DLD1 (cell line): ENCODE measurements at regions not wholly inside any gene's neighbourhood (a gene's known extent, or its start where the extent isn't known, plus 50 kb on each side); places are given as distances from the start of the nearest gene placed in this dataset.
"Not testable (repeated sequence)": the region's sequence is repeated elsewhere in the genome, so short reads cannot be mapped to it uniquely, and the experiment has no call there.

Experiments
- in situ Hi-C: cut with HindIII; loops from 2 replicates; pipeline ENCODE4 v1.10.0; 2017; ENCODE audit warnings: low sequenced_read_pairs

DNA sequence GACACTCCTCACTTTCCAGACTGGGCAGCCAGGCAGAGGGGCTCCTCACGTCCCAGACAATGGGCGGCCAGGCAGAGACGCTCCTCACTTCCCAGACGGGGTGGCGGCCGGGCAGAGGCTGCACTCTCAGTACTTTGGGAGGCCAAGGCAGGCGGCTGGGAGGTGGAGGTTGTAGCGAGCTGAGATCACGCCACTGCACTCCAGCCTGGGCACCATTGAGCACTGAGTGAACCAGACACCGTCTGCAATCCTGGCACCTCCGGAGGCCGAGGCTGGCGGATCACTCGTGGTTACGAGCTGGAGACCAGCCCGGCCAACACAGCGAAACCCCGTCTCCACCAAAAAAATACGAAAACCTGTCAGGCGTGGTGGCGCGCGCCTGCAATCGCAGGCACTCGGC, 134.1 kb upstream of the BOD1L1 start:
- in situ Hi-C loops, result not testable (repeated sequence)

GRCh38 chr4:13762130-13762529, 134.6 kb upstream of the BOD1L1 start:
- in situ Hi-C loops, result no loop called here

DNA sequence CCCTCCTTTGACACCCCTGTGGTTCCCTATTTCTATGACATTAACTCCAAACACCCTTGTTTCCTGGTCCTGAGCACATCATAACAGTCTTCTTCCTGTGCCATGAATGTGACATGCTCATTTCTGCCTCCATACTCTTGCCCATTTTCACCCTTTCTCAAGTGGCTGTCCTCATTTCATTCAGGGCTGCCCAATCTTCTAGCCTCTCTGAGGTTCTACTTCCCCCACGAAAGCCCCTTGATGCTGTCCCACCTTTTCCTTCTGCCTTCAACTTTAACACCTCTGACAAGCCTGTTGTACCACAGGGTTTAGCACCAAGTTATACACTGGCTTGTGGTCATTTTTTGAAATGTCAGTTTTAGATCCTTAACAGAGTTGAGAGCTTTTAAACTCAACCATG, 136.2 kb upstream of the BOD1L1 start:
- in situ Hi-C loops, result no loop called here

- in situ Hi-C loops, result no loop called here
Measured at GRCh38 chr4:13765539-13765938, 138.0 kb upstream of the BOD1L1 start.

DNA sequence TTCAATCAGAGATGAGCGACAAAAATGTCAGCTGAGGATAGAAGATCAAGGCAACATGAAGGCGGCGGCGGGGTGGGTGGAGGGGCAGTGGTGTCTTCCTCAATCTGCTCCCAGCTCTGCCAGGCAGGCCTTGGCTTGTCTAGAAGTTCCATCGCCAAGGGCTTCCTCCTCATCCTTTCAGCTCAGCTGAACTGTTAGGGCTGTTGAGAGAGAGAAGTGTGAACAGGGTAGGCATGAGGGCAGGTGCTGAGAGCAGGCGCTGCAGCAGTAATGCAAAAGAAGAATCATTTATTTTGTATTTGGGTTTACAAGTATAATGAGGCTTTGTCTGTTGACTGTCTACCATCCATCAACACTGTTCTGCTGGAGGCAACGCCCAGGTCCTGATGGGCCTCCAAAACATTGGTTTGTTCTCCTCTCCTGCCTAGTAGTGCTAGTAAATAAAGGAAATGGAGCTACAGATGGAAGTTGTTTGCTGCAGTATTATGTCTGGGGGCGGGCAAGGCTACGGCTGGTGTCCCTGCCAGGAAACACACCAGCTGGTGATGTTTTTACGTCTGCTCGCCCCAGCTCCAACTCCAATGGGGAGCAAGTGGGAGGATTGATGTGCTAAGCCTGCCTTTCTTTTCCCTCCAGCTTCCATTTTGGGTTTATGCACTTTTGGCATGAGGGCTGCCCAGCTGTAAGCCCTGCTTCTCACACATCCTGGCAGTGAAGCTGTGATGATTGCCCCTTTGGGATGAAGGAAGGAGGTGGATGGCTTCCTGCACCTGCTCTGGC, 139.4 kb upstream of the BOD1L1 start:
- in situ Hi-C loops, result no loop called here

- in situ Hi-C loops, result no loop called here
Measured at GRCh38 chr4:13777341-13777740, 149.8 kb upstream of the BOD1L1 start.

- in situ Hi-C loops, result no loop called here
Measured at GRCh38 chr4:13778367-13778766, 150.8 kb upstream of the BOD1L1 start.

GRCh38 chr4:13782231-13782630, 154.7 kb upstream of the BOD1L1 start:
- in situ Hi-C loops, result no loop called here

- in situ Hi-C loops, result no loop called here
Measured at GRCh38 chr4:13783800-13784411, 156.4 kb upstream of the BOD1L1 start.

GRCh38 chr4:13793020-13793710, 165.6 kb upstream of the BOD1L1 start:
- in situ Hi-C loops, result no loop called here

- in situ Hi-C loops, result no loop called here
Measured at GRCh38 chr4:13794819-13795565, 167.5 kb upstream of the BOD1L1 start.

DNA sequence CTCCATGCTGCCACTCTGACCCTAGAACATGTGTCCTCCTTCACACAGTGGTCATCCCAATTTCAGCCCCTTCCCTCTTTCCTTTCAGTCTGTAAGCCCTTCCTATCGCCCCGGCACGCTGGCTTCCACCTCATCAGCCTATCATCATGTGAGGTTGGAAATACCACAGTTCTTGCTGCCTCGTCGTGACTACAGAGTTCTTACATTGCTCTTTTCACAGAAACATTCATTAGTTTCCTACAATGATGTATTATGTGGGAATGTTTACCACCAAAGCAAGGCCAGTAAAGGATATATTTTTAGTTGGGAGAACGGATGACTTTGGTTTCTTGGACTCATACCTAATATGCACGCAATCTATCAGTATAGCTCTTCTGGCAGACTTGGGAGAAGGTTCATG, 169.5 kb upstream of the BOD1L1 start:
- in situ Hi-C loops, result no loop called here

GRCh38 chr4:13815231-13815630, 187.7 kb upstream of the BOD1L1 start:
- in situ Hi-C loops, result no loop called here

DNA sequence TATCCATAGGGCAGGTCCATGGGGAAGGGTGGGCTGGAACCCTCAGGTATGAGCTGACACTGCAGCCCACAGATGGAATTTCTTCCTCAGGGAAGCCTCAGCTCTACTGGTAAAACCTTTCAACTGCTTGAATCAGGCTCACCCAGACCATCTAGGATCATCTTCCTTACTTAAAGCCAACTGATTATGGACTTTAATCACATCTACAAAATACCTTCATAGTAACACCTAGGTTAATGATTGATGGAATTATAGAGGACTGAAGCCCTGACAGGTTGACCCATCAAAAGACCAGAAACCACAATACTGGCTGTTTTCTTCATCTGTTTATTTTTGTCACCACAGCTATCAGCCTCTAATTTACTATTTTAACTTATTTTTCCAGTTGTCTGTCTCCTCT, 188.9 kb upstream of the BOD1L1 start:
- in situ Hi-C loops, result no loop called here

GRCh38 chr4:13821522-13821921, 194.0 kb upstream of the BOD1L1 start:
- in situ Hi-C loops, result no loop called here

DNA sequence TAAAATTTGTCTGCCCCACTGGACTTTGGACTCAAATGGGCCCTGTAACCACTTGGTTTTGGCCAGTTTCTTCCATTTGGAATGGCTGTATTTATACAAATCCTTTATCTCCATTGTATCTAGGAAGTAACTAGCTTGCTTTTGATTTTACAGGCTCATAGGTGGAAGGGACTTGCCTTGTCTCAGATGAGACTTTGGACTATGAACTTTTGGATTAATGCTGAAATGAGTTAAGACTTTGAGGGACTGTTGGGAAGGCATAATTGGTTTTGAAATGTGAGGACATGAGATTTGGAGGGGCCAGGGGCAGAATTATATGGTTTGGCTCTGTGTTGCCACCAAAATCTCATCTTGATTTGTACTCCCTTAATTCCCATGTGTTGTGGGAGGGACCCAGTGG, 198.3 kb upstream of the BOD1L1 start:
- in situ Hi-C loops, result not testable (repeated sequence)

DNA sequence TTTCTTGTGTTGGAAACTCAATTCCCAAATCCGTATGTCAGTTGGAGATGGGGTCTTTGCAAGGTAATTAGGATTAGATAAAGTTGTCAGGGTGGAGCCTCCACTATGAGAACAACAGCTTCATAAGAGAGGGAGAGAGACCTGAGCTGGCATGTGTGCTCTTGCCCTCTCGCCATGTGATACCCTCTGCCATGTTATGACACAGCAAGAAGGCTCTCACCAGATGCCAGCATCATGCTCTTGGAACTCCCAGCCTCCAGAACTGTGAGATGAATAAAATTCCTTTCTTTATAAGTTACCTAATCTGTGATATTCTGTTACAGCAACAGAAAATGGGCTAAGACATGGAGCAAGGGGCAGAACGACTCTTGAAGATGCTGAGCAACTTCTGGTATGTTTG, 201.9 kb upstream of the BOD1L1 start:
- in situ Hi-C loops, result no loop called here

DNA sequence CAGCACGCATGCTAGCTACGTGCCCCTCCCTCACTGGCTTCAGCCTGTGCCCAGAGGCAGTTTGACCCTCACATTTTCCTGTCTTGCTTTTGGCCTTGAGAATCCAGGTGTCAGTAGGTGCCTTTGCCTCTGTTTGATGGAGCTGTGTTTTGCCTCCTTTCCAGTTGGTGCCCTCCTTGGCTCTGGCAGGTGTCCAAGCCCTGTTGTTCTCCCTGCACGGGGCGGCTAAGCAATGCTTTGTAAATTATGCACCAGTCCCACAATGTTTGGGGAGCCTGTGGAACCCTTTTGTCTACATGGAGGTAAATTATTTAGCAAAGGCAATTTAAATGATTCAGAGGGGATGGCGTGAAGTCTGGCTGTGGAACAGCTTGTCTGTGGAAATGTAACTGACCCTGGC, 202.9 kb upstream of the BOD1L1 start:
- in situ Hi-C loops, result no loop called here

DNA sequence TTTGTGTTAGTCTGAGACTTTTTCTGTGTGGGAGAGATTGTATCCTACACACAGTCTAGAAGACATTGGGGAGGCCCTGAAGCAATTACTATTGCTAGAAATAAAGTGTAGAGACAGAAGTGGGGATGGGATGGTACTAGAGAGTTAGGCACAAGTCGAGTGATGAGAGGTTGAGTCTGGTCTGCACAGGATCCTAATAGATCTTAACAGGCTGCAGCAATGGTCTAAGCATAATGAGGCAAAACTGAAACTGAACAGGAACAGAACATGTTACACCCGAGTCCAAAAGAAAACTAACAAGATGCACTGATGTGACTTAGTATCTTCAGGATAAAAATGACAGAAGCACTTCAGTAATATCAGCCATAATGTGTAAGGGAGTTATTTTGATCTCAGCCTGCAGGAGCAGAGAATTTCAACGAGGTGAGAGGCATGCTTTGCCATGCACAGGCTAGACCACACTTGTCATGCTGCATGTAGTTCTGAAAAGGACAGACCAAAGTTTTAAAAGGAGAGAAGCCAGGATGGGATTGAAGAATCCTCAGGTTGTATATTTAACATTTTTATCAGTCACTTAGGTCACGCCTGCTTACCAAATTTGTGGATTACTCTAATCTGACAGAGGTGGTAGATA, 205.8 kb upstream of the BOD1L1 start:
- in situ Hi-C loops, result no loop called here

- in situ Hi-C loops, result no loop called here
Measured at GRCh38 chr4:13836946-13837912, 209.7 kb upstream of the BOD1L1 start.
